Liver (tissue), 7 donors: ENCODE measurements at regions not wholly inside any gene's neighbourhood (a gene's known extent, or its start where the extent isn't known, plus 50 kb on each side); places are given as distances from the start of the nearest gene placed in this dataset.

Source experiments
- DNase-seq: peaks from one replicate; pipeline ENCODE4 v3.0.0-alpha.2; 2017; ENCODE audit warnings: low spot score
- H3K27ac ChIP-seq, 2 donors: one replicate each; pipeline ENCODE4 v1.7.0; 2013; ENCODE audit warnings: inconsistent platforms in 2 of 2, low read length in 2 of 2, control low read depth in 1 of 2, low read depth in 1 of 2, mild to moderate bottlenecking in 1 of 2
- H3K27me3 ChIP-seq, 4 donors: one replicate each; pipeline versions ENCODE4 v1.6.1 to v1.7.0; 2013; ENCODE audit warnings: low read length in 3 of 4, inconsistent platforms in 1 of 4, mild to moderate bottlenecking in 1 of 4, moderate library complexity in 1 of 4; ENCODE audit not compliant: control insufficient read depth in 4 of 4, insufficient read depth in 4 of 4
- H3K36me3 ChIP-seq, 4 donors: one replicate each; pipeline versions ENCODE4 v1.6.1 to v1.7.0; 2013; ENCODE audit warnings: low read length in 3 of 4, mild to moderate bottlenecking in 3 of 4, low read depth in 1 of 4, moderate library complexity in 1 of 4; ENCODE audit not compliant: control insufficient read depth in 4 of 4, insufficient read depth in 3 of 4
- H3K4me1 ChIP-seq, 4 donors: one replicate each; pipeline versions ENCODE4 v1.6.1 to v1.7.0; 2013; ENCODE audit warnings: low read length in 3 of 4, mild to moderate bottlenecking in 3 of 4, moderate library complexity in 1 of 4; ENCODE audit not compliant: control insufficient read depth in 4 of 4, insufficient read depth in 4 of 4
- H3K4me3 ChIP-seq, 3 donors: one replicate each; pipeline versions ENCODE4 v1.6.1 to v1.7.0; 2013; ENCODE audit warnings: low read length in 3 of 3, control low read depth in 1 of 3, low read depth in 1 of 3, mild to moderate bottlenecking in 1 of 3
- H3K9ac ChIP-seq, 2 donors: one replicate each; pipeline ENCODE4 v1.7.0; 2013; ENCODE audit warnings: low read length in 2 of 2, mild to moderate bottlenecking in 2 of 2, moderate library complexity in 2 of 2, control low read depth in 1 of 2, low read depth in 1 of 2
- H3K9me3 ChIP-seq, 4 donors: one replicate each; pipeline versions ENCODE4 v1.6.1 to v1.7.0; 2013; ENCODE audit warnings: low read length in 3 of 4; ENCODE audit not compliant: control insufficient read depth in 4 of 4
- FOXA1 ChIP-seq: IDR thresholded peaks from 2 replicates; pipeline ENCODE4 v1.6.1; 2016; ENCODE audit warnings: antibody characterized with exemption
- FOXA2 ChIP-seq: IDR thresholded peaks from 2 replicates; pipeline ENCODE4 v1.6.1; 2016; ENCODE audit warnings: antibody characterized with exemption
- GABPA ChIP-seq, 2 donors: IDR thresholded peaks in 1 of 2; conservative IDR thresholded peaks in 1 of 2; 2 replicates each; pipeline ENCODE4 v1.6.1; 2016; ENCODE audit warnings: antibody characterized with exemption in 2 of 2, mild to moderate bottlenecking in 1 of 2, moderate library complexity in 1 of 2
- HNF4A ChIP-seq, 2 donors: conservative IDR thresholded peaks; 2 replicates each; pipeline ENCODE4 v1.6.1; 2016; ENCODE audit warnings: antibody characterized with exemption in 2 of 2, mild to moderate bottlenecking in 2 of 2
- HNF4G ChIP-seq: IDR thresholded peaks from 2 replicates; pipeline ENCODE4 v1.6.1; 2016; ENCODE audit warnings: antibody characterized with exemption
- NR2F2 ChIP-seq: IDR thresholded peaks from 2 replicates; pipeline ENCODE4 v1.6.1; 2016; ENCODE audit warnings: antibody characterized with exemption
- RAD21 ChIP-seq, 2 donors: IDR thresholded peaks; 2 replicates each; pipeline ENCODE4 v1.6.1; 2016; ENCODE audit warnings: antibody characterized with exemption in 2 of 2, mild to moderate bottlenecking in 2 of 2
- RXRA ChIP-seq, 2 donors: IDR thresholded peaks; 2 replicates each; pipeline ENCODE4 v1.6.1; 2017 to 2018; ENCODE audit warnings: antibody characterized with exemption in 2 of 2, mild to moderate bottlenecking in 1 of 2
- SP1 ChIP-seq: IDR thresholded peaks from 2 replicates; pipeline ENCODE4 v1.6.1; 2018; ENCODE audit warnings: antibody characterized with exemption, mild to moderate bottlenecking
- TAF1 ChIP-seq: conservative IDR thresholded peaks from 2 replicates; pipeline ENCODE4 v1.6.1; 2016; ENCODE audit warnings: antibody characterized with exemption, mild to moderate bottlenecking
- YY1 ChIP-seq: IDR thresholded peaks from 2 replicates; pipeline ENCODE4 v1.6.1; 2016; ENCODE audit warnings: antibody characterized with exemption, mild to moderate bottlenecking
- WGBS: extraction: QIAGEN DNeasy Blood & Tissue Kit; methylation state at CpG from one replicate; pipeline ENCODE4 v1.1.7; 2013; 5-methylcytosine and 5-hydroxymethylcytosine counted together
- TF ChIP-seq, protein P1 (sequence below): IDR thresholded peaks from 2 replicates; pipeline ENCODE4 v1.6.1; 2016; ENCODE audit warnings: antibody characterized with exemption
- TF ChIP-seq, protein P2 (sequence below): IDR thresholded peaks from 2 replicates; pipeline ENCODE4 v1.6.1; 2016; ENCODE audit warnings: antibody characterized with exemption, mild to moderate bottlenecking
- TF ChIP-seq, protein P3 (sequence below): IDR thresholded peaks from 2 replicates; pipeline ENCODE4 v1.6.1; 2016; ENCODE audit warnings: antibody characterized with exemption
- donor health status: healthy.
- donor health status: healthy.
- donor health status: healthy.
- donor health status: healthy.

DNA sequence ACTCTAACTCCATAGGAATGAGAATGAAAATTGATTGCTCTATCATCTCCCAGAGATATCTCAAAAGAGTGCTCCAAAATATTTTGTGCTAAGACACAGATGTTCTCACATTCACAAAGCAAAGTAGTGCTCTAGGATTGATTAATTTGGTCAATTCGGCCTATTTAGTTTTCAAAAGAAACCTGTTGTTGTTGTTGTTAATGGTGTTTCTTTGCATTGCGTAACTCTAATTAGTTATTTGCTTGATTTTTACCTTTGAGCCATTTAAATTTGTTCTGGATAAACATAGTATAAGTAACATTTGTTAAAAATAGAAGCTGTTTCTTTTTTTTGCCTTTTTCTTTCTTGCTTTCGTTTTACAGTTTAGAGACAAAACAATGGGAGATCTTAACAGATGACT lies 382.5 kb downstream of the CAAP1 start:
- Histone ChIP-seq H3K36me3 (no peaks in the 10 kb centered on the region), H3K4me1 (no peaks in the 10 kb centered on the region), H3K9ac (no peak overlapping the region), H3K9me3 (no peaks in the 10 kb centered on the region), H3K4me3 (no peak overlapping the region), H3K27ac (no peak overlapping the region), H3K27me3 (no peaks in the 10 kb centered on the region)
- no peak for DNase-seq
- TF ChIP-seq YY1 (no peak), SP1 (no peak), GABPA (IDR thresholded peaks at IDR 0.05 in 1 of 2, conservative IDR thresholded peaks at IDR 0.05 in 1 of 2) (no peak), TAF1 (no peak), RXRA (IDR thresholded peaks at IDR 0.05) (no peak), HNF4G (no peak)
- TF ChIP-seq, protein P1, sequence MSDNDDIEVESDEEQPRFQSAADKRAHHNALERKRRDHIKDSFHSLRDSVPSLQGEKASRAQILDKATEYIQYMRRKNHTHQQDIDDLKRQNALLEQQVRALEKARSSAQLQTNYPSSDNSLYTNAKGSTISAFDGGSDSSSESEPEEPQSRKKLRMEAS = no peak
- TF ChIP-seq, protein P2, sequence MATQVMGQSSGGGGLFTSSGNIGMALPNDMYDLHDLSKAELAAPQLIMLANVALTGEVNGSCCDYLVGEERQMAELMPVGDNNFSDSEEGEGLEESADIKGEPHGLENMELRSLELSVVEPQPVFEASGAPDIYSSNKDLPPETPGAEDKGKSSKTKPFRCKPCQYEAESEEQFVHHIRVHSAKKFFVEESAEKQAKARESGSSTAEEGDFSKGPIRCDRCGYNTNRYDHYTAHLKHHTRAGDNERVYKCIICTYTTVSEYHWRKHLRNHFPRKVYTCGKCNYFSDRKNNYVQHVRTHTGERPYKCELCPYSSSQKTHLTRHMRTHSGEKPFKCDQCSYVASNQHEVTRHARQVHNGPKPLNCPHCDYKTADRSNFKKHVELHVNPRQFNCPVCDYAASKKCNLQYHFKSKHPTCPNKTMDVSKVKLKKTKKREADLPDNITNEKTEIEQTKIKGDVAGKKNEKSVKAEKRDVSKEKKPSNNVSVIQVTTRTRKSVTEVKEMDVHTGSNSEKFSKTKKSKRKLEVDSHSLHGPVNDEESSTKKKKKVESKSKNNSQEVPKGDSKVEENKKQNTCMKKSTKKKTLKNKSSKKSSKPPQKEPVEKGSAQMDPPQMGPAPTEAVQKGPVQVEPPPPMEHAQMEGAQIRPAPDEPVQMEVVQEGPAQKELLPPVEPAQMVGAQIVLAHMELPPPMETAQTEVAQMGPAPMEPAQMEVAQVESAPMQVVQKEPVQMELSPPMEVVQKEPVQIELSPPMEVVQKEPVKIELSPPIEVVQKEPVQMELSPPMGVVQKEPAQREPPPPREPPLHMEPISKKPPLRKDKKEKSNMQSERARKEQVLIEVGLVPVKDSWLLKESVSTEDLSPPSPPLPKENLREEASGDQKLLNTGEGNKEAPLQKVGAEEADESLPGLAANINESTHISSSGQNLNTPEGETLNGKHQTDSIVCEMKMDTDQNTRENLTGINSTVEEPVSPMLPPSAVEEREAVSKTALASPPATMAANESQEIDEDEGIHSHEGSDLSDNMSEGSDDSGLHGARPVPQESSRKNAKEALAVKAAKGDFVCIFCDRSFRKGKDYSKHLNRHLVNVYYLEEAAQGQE = no peak
- 65% methylated on average over 3 of the region's 3 CpGs for WGBS

DNA sequence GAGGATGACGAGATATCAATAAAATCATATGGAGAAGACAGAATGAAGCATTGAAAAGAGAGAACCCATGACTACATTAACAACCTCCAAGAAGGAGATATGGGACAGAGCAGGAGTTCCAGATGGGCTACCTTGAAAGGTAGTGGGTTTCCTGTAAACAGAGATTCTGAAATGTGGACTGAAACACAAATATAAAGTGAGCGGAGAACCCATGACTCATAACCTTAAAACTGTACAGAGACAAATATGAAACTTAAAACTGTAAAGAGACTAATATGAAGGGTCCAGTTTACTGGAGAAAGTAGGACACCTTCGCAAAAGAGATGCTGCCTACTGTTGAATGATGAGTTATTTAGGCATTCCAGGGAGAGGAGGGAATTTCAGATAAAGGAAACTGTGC lies 383.7 kb downstream of the CAAP1 start:
- no peaks in the 10 kb centered on the region for H3K27me3 ChIP-seq
- TF ChIP-seq NR2F2 = no peak
- no peak for TF ChIP-seq YY1
- TF ChIP-seq, protein P2 = no peak
- no peak for TF ChIP-seq HNF4A (conservative IDR thresholded peaks at IDR 0.05)
- TF ChIP-seq RAD21 (IDR thresholded peaks at IDR 0.05) = no peak
- TF ChIP-seq FOXA2 = no peak
- TF ChIP-seq TAF1 = no peak
- TF ChIP-seq, protein P3, sequence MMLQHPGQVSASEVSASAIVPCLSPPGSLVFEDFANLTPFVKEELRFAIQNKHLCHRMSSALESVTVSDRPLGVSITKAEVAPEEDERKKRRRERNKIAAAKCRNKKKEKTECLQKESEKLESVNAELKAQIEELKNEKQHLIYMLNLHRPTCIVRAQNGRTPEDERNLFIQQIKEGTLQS = no peak
- no peak for TF ChIP-seq FOXA1
- no peaks in the 10 kb centered on the region for H3K4me1 ChIP-seq
- no peak overlapping the region for H3K27ac ChIP-seq
- 74% methylated on average over 3 of the region's 3 CpGs for WGBS
- no peak overlapping the region for H3K9ac ChIP-seq
- no peak overlapping the region for H3K4me3 ChIP-seq
- no peaks in the 10 kb centered on the region for H3K36me3 ChIP-seq
- no peaks in the 10 kb centered on the region for H3K9me3 ChIP-seq
- no peak for DNase-seq
